B cell (primary cell): ENCODE measurements at regions not wholly inside any gene's neighbourhood (a gene's known extent, or its start where the extent isn't known, plus 50 kb on each side); places are given as distances from the start of the nearest gene placed in this dataset.

Experiments
- ATAC-seq: fragments of 200-7000 bp; cut with Tn5 transposase; one replicate; pipeline ENCODE4 v1.10.0; 2021; ENCODE audit warnings: low read depth, mild to moderate bottlenecking, moderate number of reproducible peaks, moderate library complexity
- CTCF ChIA-PET: fragments of 350-600 bp; sonication (Branson Sonifier 250); formaldehyde crosslinking; loops from one replicate; lab custom pipeline; 2021; ENCODE audit warnings: antibody characterized with exemption, inconsistent platforms; lab: Charles Lee
- POLR2A ChIA-PET: fragments of 350-600 bp; sonication (Branson Sonifier 250); formaldehyde crosslinking; loops from one replicate; lab custom pipeline; 2021; ENCODE audit warnings: antibody characterized with exemption; lab: Charles Lee
- DNase-seq: peaks from one replicate; pipeline ENCODE4 v3.0.0; 2013
- H2AFZ ChIP-seq: 2 replicates; pipeline ENCODE4 v1.6.1; 2012; ENCODE audit warnings: mild to moderate bottlenecking, low read depth, low read length; ENCODE audit not compliant: insufficient read depth, poor library complexity, severe bottlenecking
- H3K27ac ChIP-seq, 2 donors: 1 replicate in 1 of 2; 2 replicates in 1 of 2; pipeline ENCODE4 v1.5.1; 2012 to 2013; ENCODE audit warnings: low read length in 2 of 2, mild to moderate bottlenecking in 2 of 2, moderate library complexity in 1 of 2
- H3K27me3 ChIP-seq, 4 experiments: fragments of 200-600 bp in 1 of 4; sonication (generic) in 1 of 4; replicated peaks in 1 of 4; 1 replicate in 2 of 4; 2 replicates in 2 of 4; pipeline versions ENCODE4 v1.6.1 to v1.7.0; 2013 to 2016; ENCODE audit warnings: low read length in 3 of 4, mild to moderate bottlenecking in 2 of 4, mixed read lengths in 1 of 4, moderate library complexity in 1 of 4; ENCODE audit not compliant: insufficient read depth in 4 of 4, control insufficient read depth in 3 of 4; ENCODE audit errors: control extremely low read depth in 1 of 4
- H3K36me3 ChIP-seq, 2 experiments: replicated peaks in 1 of 2; 1 replicate in 1 of 2; 2 replicates in 1 of 2; pipeline versions ENCODE4 v1.6.1 to v1.7.1; 2013; ENCODE audit warnings: low read length in 1 of 2; ENCODE audit not compliant: insufficient read depth in 2 of 2, control insufficient read depth in 1 of 2; ENCODE audit errors: control extremely low read depth in 1 of 2, extremely low read depth in 1 of 2
- H3K4me1 ChIP-seq, 2 donors: fragments of 200-600 bp in 1 of 2; sonication (generic) in 1 of 2; 1 replicate in 1 of 2; 2 replicates in 1 of 2; pipeline versions ENCODE4 v1.5.1 to v1.6.1; 2013 to 2017; ENCODE audit warnings: low read length in 2 of 2; ENCODE audit not compliant: control insufficient read depth in 2 of 2, insufficient read depth in 2 of 2
- H3K4me2 ChIP-seq: replicated peaks from 2 replicates; pipeline ENCODE3; 2012; ENCODE audit warnings: mild to moderate bottlenecking, low read depth, low read length; ENCODE audit not compliant: poor library complexity, severe bottlenecking
- H3K4me3 ChIP-seq, 5 experiments: fragments of 200-600 bp in 1 of 5; sonication (generic) in 1 of 5; 1 replicate in 3 of 5; 2 replicates in 2 of 5; pipeline versions ENCODE4 v1.5.1 to v1.7.0; 2011 to 2016; ENCODE audit warnings: low read length in 4 of 5, mild to moderate bottlenecking in 4 of 5, low read depth in 2 of 5, control low read depth in 1 of 5, moderate library complexity in 1 of 5; ENCODE audit not compliant: insufficient read depth in 1 of 5; ENCODE audit errors: control extremely low read depth in 1 of 5, extremely low read depth in 1 of 5
- H3K79me2 ChIP-seq: fragments of 200-600 bp; sonication (generic); one replicate; pipeline ENCODE4 v1.6.0; 2016; ENCODE audit warnings: low read length; ENCODE audit not compliant: control insufficient read depth, insufficient read depth
- H3K9ac ChIP-seq: fragments of 200-600 bp; sonication (generic); 2 replicates; pipeline ENCODE4 v1.6.1; 2017; ENCODE audit warnings: mild to moderate bottlenecking, low read length, moderate library complexity
- H3K9me3 ChIP-seq, 3 donors: one replicate each; pipeline versions ENCODE4 v1.6.1 to v1.7.1; 2013; ENCODE audit warnings: low read length in 2 of 3; ENCODE audit not compliant: control insufficient read depth in 2 of 3, insufficient read depth in 1 of 3; ENCODE audit errors: control extremely low read depth in 1 of 3
- H4K20me1 ChIP-seq: 2 replicates; pipeline ENCODE4 v1.6.0; 2012; ENCODE audit warnings: mild to moderate bottlenecking, low read length; ENCODE audit not compliant: insufficient read depth, control insufficient read depth, poor library complexity, severe bottlenecking
- H3K27ac Mint-ChIP-seq: one replicate; pipeline ENCODE4 v1.8.0; 2021; ENCODE audit warnings: mixed read lengths
- H3K27me3 Mint-ChIP-seq: one replicate; pipeline ENCODE4 v1.8.0; 2021; ENCODE audit warnings: mixed read lengths
- H3K4me1 Mint-ChIP-seq: one replicate; pipeline ENCODE4 v1.8.0; 2021; ENCODE audit warnings: mixed read lengths
- H3K4me3 Mint-ChIP-seq: one replicate; pipeline ENCODE4 v1.8.0; 2021; ENCODE audit warnings: mixed read lengths
- H3K9me3 Mint-ChIP-seq: one replicate; pipeline ENCODE4 v1.8.0; 2022; ENCODE audit warnings: mixed read lengths; ENCODE audit not compliant: insufficient read depth
- EZH2 ChIP-seq: IDR thresholded peaks from 2 replicates; pipeline ENCODE4 v1.6.1; 2012; ENCODE audit warnings: borderline replicate concordance, low read depth, mild to moderate bottlenecking, moderate library complexity, low read length; ENCODE audit not compliant: insufficient read depth, poor library complexity, severe bottlenecking
- WGBS: methylation state at CpG from one replicate; pipeline ENCODE4 v1.1.5; 2013; ENCODE audit warnings: missing lambda C conversion rate; ENCODE audit not compliant: insufficient coverage; 5-methylcytosine and 5-hydroxymethylcytosine counted together
- intact Hi-C: fragments of 100-400 bp; cut with micrococcal nuclease; formaldehyde crosslinking; loops from one replicate; pipeline ENCODE4 v1.10.0; 2022
- TF ChIP-seq, protein P1 (sequence below): fragments of 200-600 bp; IDR thresholded peaks from one replicate; pipeline ENCODE4 v1.8.0; 2022; ENCODE audit warnings: antibody characterized with exemption, mild to moderate bottlenecking

DNA sequence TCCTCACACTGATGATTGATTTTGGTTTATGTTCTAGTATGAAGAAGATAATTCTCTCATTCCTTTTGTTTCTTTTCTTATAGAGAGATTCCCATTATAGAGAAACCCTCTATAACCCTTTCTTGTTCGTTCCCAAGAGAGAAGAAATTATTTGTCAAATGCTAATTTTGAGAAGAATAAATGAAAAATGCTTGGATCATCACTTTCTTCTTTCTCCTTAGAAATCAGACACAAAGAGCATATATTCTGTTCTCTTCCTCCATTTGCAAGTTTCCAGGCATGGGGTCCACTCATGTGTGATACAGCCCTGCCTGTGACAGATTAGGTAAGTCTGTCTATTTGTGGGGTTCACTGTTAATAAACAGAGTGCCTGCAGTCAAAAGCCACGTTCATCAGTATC lies 222.6 kb upstream of the NECTIN3 start:
- Histone ChIP-seq H4K20me1 (no peaks in the 10 kb centered on the region), H3K4me3 (no peak overlapping the region), H2AFZ (no peak overlapping the region), H3K27ac (no peak overlapping the region), H3K9me3 (no peaks in the 10 kb centered on the region), H3K79me2 (no peaks in the 10 kb centered on the region), H3K4me2 (no peak overlapping the region), H3K4me1 (no peaks in the 10 kb centered on the region), H3K27me3 (no peaks in the 10 kb centered on the region), H3K36me3 (no peaks in the 10 kb centered on the region), H3K9ac (no peak overlapping the region)
- H3K27me3 Mint-ChIP-seq, result peaks cover 4% of the 10 kb centered on the region
- no peak for ATAC-seq
- peaks cover 2% of the 10 kb centered on the region for H3K9me3 Mint-ChIP-seq
- intact Hi-C loops, result no loop called here
- H3K4me3 Mint-ChIP-seq, result no peak overlapping the region
- H3K27ac Mint-ChIP-seq, result no peak overlapping the region
- TF ChIP-seq, protein P1, sequence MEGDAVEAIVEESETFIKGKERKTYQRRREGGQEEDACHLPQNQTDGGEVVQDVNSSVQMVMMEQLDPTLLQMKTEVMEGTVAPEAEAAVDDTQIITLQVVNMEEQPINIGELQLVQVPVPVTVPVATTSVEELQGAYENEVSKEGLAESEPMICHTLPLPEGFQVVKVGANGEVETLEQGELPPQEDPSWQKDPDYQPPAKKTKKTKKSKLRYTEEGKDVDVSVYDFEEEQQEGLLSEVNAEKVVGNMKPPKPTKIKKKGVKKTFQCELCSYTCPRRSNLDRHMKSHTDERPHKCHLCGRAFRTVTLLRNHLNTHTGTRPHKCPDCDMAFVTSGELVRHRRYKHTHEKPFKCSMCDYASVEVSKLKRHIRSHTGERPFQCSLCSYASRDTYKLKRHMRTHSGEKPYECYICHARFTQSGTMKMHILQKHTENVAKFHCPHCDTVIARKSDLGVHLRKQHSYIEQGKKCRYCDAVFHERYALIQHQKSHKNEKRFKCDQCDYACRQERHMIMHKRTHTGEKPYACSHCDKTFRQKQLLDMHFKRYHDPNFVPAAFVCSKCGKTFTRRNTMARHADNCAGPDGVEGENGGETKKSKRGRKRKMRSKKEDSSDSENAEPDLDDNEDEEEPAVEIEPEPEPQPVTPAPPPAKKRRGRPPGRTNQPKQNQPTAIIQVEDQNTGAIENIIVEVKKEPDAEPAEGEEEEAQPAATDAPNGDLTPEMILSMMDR, result no peak
- TF ChIP-seq EZH2, result no peak
- ChIA-PET POLR2A (no interaction called here), CTCF (no interaction called here)
- no peak for DNase-seq
- WGBS, result no CpG with 5 or more reads among the region's 2 CpGs
- no peaks in the 10 kb centered on the region for H3K4me1 Mint-ChIP-seq

DNA sequence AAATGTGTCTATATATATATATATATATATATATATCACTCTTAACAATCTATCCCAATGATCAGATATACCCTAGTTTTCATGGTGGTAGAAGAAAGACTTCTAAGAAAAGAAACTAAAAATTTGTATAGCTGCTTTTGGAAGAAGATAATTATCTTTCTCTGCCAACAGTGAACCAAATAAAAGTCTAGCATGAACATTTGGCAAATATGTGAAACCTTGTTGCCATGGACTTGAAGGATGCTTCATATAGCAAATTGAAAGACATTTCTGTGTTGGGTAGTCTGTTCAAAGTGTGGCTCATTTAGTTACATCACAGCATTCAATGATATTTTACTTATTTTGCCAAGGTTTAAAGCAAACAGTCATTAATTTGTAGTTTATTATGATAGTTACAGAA lies 219.9 kb upstream of the NECTIN3 start:
- intact Hi-C loops, result no loop called here
- H3K27me3 Mint-ChIP-seq, result peaks cover 4% of the 10 kb centered on the region
- ATAC-seq (no peak), DNase-seq (no peak)
- H3K4me1 ChIP-seq, result no peaks in the 10 kb centered on the region
- no peak overlapping the region for H3K27ac Mint-ChIP-seq
- no peaks in the 10 kb centered on the region for H3K9me3 ChIP-seq
- H3K4me3 Mint-ChIP-seq, result no peak overlapping the region
- ChIA-PET CTCF (no interaction called here), POLR2A (no interaction called here)
- no peaks in the 10 kb centered on the region for H4K20me1 ChIP-seq
- H3K9ac ChIP-seq, result no peak overlapping the region
- H3K36me3 ChIP-seq, result no peaks in the 10 kb centered on the region
- H3K9me3 Mint-ChIP-seq, result no peaks in the 10 kb centered on the region
- H3K4me2 ChIP-seq, result no peak overlapping the region
- no peak overlapping the region for H3K4me3 ChIP-seq
- no peaks in the 10 kb centered on the region for H3K79me2 ChIP-seq
- H3K27me3 ChIP-seq, result no peaks in the 10 kb centered on the region
- no peak overlapping the region for H2AFZ ChIP-seq
- no peak overlapping the region for H3K27ac ChIP-seq
- TF ChIP-seq EZH2, result no peak
- TF ChIP-seq, protein P1, result no peak
- H3K4me1 Mint-ChIP-seq, result no peaks in the 10 kb centered on the region
